ENCODE measurements at regions not wholly inside any gene's neighbourhood (a gene's known extent, or its start where the extent isn't known, plus 50 kb on each side); places are given as distances from the start of the nearest gene placed in this dataset.
"Not testable (repeated sequence)": the region's sequence is repeated elsewhere in the genome, so short reads cannot be mapped to it uniquely, and the experiment has no call there.

DNA sequence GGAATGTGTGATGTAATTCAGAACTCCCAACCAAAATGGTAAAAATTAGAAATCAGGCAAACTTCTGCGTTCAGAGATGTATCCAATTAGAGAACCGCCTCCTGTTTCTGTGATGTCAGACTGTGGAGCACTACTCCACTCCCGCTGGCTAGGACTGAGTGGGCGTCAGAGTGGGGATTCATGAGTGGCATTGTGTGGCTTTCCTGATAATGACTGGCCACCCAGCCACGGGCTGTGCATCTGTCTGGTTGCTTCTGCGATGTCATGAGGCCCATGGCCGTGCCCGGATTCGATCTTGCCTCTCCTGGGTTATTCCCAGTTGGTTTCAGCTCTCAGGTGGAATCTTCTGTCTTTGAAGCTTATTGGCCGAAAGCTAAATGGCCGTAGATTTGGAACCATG is 87.1 kb upstream of the KCNA1 start:
- no peak for DNase-seq

DNA sequence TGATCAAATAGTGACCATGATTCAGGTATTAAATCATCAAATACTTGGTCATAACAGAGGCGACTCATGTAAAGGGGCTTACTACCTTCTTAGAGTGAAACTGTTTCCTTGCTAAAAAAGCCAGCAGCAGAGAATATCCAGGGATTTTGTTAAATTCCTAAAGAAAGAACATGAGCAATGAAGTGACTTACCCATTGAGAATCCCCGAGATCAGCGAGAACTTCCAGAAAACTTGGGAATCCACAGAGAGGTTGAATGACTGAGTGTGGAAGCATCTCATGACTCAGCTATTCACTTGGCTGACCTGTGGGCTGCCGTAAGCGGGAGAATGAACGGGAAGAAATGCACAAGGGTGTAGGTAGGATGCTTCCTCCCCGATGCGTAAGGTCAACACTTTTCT is 85.3 kb upstream of the KCNA1 start:
- no peak for DNase-seq

- DNase-seq: peak; percentile 89
Measured at GRCh38 chr12:4825011-4825858, 84.5 kb upstream of the KCNA1 start.

DNA sequence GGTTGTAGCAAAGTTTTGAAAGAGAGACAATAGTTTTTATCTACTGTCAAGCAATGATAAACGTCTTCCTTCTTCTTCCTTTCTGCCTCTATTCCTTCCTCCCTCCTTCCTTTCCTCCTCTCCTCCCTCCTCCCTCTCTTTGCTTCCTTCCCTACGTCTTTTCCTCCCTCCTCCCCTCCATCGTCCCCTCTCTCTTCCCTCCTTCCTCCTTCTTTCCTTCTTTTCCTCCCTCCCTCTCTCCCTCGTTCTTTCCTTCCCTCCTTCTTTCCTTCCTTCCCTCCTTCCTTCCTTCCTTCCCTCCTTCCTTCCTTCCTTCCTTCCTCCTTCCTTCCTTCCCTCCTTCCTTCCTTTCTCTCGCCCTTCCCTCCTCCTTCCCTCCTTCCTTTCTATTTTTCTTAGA is 82.8 kb upstream of the KCNA1 start:
- DNase-seq: no peak

DNA sequence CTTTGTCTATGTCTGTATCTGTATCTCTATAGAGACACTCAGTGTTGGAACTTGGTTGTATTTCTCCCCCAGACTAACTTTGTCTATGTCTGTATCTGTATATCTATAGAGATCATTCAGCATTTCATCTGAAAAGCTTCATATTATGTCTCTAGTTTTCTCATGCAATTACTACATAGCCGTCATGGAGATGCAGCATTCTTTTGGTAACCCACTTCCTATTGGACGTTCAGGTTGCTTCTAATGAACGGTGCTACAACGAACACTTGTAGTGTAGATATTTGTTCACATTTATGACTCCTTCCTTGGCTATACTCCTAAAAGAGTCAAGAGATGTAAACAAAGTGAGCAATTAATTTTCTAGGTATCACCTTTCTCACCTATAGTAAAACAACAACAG is 81.5 kb upstream of the KCNA1 start:
- peak; percentile 16 for DNase-seq

DNA sequence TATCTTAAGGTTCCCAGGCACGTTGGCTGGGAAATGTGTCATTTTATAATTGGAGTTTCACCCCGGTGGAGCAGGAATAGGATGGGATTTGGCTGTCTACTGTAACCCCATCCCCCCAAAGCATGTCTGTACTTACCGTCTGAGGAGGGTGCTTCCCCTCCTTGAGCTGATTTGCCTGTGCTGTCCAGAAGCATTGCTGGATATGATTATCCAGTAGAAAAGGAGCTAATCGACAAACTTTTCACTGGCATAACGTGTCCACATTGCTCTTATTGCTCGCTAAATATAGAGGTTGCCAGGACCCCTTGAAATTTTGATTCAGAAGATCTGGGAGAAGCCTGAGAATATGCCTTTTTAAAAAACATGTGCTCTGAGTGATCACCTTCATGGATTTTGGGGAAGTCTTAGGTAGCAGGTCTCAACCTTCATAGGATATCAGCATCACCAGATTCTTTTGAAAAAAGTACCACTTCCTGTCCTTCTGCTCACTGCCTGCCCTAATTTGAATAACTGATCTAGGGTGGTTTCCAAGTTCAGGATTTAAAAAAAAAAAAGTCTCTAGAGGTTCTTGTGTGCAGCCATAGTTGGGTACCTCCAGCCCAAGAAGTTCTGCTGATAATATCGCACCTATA is 80.4 kb upstream of the KCNA1 start:
- DNase-seq: peak; percentile 67

DNA sequence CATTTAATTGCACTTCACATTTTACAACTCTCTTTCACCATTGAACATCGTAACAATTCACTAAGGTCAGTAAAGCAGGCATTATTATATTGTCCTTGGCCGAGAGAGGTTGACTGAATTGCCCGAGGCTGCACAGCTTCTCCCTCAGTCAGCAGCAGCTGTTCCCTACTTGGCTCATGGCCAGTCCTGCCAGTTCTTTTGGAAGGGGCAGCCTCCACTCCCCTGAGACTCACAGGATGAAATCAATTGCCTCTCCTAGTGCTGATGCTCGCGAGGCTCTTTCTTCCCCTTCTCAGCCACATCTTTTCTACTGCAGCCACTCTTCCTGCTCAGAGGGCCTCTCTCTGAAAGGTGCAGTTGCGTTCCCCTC is 79.9 kb upstream of the KCNA1 start:
- DNase-seq: peak; percentile 25

GRCh38 chr12:4830556-4831210 is 79.0 kb upstream of the KCNA1 start:
- no peak for DNase-seq

- no peak for DNase-seq
Measured at GRCh38 chr12:4833053-4833452, 76.7 kb upstream of the KCNA1 start.

- no peak for DNase-seq
Measured at GRCh38 chr12:4833524-4833923, 76.2 kb upstream of the KCNA1 start.

GRCh38 chr12:4842401-4842800 is 67.3 kb upstream of the KCNA1 start:
- not testable (repeated sequence) for DNase-seq

DNA sequence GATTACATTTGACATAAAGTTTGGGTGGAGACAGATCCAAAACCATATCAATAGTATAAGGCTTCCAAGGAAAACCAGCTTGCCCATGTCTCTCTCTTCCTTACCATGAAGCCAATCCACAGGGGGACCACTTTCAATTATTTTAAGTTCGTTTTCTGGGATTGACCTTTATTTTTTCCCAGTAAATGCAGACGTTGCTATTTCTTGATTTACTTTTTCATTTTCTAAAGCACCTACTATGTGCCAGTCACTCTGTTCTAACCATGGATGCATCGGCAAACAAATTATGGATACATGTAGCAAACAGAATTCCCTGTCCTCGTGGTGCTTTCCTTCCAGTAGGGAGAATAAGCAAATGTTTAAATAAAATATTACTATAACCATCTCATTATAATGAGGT is 65.8 kb upstream of the KCNA1 start:
- no peak for DNase-seq

- DNase-seq: no peak
Measured at GRCh38 chr12:4847713-4848112, 62.0 kb upstream of the KCNA1 start.

DNA sequence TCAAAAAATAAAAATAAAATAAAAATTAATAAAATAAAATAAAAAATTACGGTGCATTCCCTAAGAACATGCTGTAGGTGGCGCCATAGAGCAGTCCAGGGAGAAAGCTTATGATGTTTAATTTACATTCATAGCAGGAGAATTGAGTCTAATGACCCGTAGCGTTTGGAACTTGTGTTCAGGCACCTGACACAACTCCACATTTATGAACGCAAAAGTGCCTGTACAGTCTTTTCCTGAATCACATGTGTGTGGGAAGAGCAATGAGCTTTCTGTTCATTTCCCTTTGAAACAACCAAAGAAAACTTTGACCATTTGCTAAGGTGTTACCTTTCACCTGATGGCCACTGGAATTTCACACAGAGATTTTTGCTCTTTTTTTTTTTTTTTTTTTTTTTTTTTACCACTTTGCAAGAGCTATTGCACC is 60.6 kb upstream of the KCNA1 start:
- DNase-seq: peak; percentile 72

- no peak for DNase-seq
Measured at GRCh38 chr12:4849795-4850345, 59.8 kb upstream of the KCNA1 start.

GRCh38 chr12:4850857-4851380 is 58.8 kb upstream of the KCNA1 start:
- DNase-seq: no peak

DNA sequence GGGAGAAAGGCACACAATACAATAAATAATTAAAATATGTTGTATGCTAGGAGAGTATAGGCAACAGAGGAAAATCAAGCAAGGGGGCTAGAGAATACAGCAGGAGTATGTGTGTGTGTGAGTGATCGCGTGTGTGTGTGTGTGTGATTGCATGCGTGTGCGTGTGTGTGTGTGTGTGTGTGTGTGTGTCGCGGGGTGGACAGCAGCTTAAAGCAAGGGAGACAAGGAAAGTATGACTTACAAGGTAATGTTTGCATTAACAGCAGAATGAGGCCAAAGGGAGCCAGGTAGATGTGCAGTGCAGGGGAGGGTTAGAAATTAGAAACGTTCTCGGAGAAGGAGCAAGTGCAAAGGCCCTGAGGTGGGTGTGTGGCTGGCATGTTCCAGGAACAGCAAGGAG is 57.4 kb upstream of the KCNA1 start:
- DNase-seq: no peak

DNA sequence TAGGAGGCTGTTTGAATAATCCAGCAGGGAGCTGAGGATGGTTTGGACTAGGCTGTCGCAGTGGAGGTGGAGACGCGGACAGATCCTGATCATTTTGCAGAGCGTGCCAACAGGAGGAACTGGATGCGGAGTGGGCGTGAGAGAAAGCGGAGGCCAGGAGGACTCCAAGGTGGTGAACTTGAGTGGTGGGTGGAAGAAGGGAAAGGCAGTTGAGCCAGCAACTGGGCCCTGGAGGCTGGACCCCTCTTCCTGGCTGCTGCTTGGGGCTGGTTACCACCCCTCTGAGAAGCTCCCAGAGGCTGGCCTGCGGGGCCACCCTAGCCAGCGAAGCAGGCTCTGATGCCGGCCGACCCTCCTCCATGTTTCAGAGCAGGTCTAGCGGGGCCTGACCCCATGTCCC is 56.8 kb upstream of the KCNA1 start:
- no peak for DNase-seq

DNA sequence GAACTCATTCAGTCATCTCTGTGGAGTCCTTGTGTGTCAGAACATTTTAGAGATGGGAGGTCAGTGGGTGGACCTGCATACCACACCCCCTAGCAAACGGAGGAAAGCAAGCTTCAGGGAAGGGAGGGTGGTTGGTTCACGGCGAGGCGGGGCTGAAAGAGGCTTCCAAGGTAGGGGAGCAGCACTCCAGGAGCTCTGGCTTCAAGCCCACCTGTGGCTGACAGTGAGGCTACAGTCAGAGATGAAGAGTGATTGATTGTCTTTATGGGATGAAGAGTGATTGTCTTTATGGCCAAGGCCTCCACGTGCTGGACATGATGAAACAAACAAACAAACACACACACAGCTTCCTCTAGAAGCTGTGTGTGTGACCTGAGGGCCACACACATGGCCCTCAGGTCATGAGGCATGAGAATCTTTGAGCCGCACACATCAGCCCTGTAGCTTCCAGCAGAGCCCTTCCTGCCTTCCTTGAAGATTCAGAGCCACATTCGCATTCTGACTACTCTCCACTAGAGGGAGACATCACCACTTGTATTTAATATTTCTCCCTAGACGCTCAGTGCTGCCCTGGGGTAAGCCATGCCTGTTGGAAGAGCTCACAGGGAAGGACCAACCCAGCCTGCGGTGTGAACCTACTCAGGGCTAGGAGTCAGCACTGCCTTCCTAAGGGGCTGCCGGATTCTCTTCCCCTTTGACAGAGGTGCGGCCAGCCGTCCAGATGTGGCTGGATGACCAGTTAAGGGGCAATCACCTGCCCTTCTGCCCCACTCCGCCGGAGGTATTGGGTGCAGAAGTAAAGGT is 54.4 kb upstream of the KCNA1 start:
- peak; percentile 91 for DNase-seq

DNA sequence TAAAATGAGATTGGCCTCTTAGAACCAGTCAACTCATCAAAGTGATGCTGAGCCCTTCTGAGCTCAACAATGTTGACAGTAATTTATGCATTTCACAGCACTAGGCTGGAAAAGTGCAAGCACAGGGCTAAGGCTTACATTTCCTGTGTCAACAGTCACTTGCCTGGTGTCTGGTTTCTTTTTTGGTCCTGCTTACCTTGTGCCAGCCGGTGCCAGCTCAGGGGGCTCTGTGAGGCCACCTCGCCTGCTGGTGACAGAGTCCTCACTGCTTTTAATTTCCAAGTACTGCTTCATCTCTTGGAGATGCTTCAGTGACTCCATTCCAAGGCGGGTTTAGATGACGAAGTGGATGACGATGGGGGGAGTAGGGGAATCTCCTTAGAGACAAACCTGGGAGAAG is 53.1 kb upstream of the KCNA1 start:
- DNase-seq: no peak

DNA sequence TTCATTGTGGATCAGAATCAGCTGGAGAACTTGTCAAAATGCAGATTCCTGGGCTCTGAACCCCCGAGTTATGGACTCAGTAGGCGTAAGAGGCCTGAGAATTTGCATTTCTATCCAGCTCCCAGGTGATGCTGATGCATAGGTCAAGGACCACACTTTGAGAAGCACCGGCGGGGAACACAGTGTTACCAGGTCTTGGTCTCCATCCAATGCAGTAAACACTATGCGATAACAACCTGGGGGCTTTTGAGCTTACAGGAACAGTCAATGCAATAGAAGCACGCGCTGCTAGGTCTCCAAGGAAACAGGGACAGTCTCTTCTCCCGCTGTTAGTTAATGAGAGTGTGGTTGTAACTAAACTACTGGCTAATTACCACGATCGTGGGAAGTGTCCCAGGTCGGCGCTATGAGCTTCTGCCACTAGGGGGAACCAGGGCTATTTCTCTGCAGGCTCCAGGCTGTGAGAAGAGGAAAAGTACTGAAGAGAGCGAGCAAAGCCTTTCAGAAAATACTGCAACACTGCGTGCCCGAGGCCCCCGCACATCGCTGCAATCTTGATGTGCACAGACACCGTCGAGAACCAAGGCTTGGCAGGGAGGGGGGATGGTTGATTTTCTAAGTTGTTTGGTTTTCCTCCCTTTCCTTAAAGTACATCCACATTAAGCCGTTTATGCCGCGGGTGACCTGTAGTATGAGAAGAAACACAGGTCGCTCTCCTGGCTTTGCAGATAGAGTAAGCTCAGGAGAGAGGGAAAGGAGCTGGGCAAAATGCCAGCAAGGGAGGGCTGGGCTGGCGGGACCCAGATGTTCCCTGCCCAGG is 52.0 kb upstream of the KCNA1 start:
- peak; percentile 87 for DNase-seq

DNA sequence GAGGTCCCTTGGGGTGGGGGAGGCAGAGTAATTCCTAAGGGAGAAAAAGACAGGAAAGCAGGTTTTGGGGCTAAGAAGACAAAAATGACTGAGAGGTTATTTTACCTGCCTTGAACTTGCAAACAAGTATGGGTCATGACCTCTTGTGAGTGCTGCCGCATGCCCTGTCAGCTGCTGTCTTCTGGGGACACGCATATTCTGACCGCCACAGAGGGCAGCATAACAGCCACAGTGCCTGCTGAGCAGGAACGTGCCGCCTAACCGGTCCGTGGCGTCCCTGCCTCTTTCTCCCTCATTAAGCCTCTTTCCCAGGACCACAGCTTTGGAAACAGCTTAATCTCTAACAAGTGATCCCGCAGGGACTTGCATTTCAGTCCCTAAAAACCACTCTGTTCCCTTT is 51.3 kb upstream of the KCNA1 start:
- peak; percentile 22 for DNase-seq
